ENCODE measurements at regions not wholly inside any gene's neighbourhood (a gene's known extent, or its start where the extent isn't known, plus 50 kb on each side); places are given as distances from the start of the nearest gene placed in this dataset.

GRCh38 chrX:74218895-74219294, 85.1 kb upstream of the ZCCHC13 start:
- H3K4me3 ChIP-seq = no peak overlapping the region

GRCh38 chrX:74216421-74216820, 87.6 kb upstream of the ZCCHC13 start:
- H3K4me1 ChIP-seq = no peaks in the 10 kb centered on the region

More at GRCh38 chrX:74218895-74219294, 85.1 kb upstream of the ZCCHC13 start:
- Histone ChIP-seq H3K27me3 (no peaks in the 10 kb centered on the region), H3K27ac (no peak overlapping the region), H3K9me3 (no peaks in the 10 kb centered on the region), H3K4me1 (no peaks in the 10 kb centered on the region), H3K36me3 (peaks cover 0 to 10% (median 2%) of the 10 kb centered on the region in 4 donors)
- ATAC-seq (ENCODE audit: low FRiP score in 2 of 2) (no peak), DNase-seq (no peak)
- WGBS, 2 donors = 69 to 92% methylated on average over 1 of the region's 1 CpG
- TF ChIP-seq CTCF (IDR thresholded peaks at IDR 0.05) (no peak), POLR2A (IDR thresholded peaks at IDR 0.05) (no peak), POLR2AphosphoS5 (IDR thresholded peaks at IDR 0.05) (no peak), EP300 (IDR thresholded peaks at IDR 0.05) (no peak)

GRCh38 chrX:74211911-74212310, 92.1 kb upstream of the ZCCHC13 start:
- Histone ChIP-seq H3K27me3 (no peaks in the 10 kb centered on the region), H3K4me3 (no peak overlapping the region), H3K9me3 (no peaks in the 10 kb centered on the region), H3K36me3 (peaks cover 0 to 9% (median 2%) of the 10 kb centered on the region in 4 donors), H3K4me1 (no peaks in the 10 kb centered on the region), H3K27ac (no peak overlapping the region)
- WGBS, 2 donors = 95 to 100% methylated on average over 1 of the region's 1 CpG
- ATAC-seq (ENCODE audit: low FRiP score in 2 of 2) (no peak), DNase-seq (no peak)
- TF ChIP-seq EP300 (IDR thresholded peaks at IDR 0.05) (no peak), CTCF (IDR thresholded peaks at IDR 0.05) (no peak), POLR2A (IDR thresholded peaks at IDR 0.05) (no peak), POLR2AphosphoS5 (IDR thresholded peaks at IDR 0.05) (no peak)

More at GRCh38 chrX:74216421-74216820, 87.6 kb upstream of the ZCCHC13 start:
- Histone ChIP-seq H3K9me3 (no peaks in the 10 kb centered on the region), H3K36me3 (peaks cover 0 to 10% (median 2%) of the 10 kb centered on the region in 4 donors), H3K4me3 (no peak overlapping the region), H3K27me3 (no peaks in the 10 kb centered on the region), H3K27ac (no peak overlapping the region)
- ATAC-seq (ENCODE audit: low FRiP score in 2 of 2) = no peak
- TF ChIP-seq POLR2AphosphoS5 (IDR thresholded peaks at IDR 0.05) = no peak
- TF ChIP-seq POLR2A (IDR thresholded peaks at IDR 0.05) = no peak
- no peak for TF ChIP-seq EP300 (IDR thresholded peaks at IDR 0.05)
- no peak for TF ChIP-seq CTCF (IDR thresholded peaks at IDR 0.05)
- no peak for DNase-seq

- no peak overlapping the region for H3K27ac ChIP-seq
- H3K36me3 ChIP-seq = peaks cover 0 to 13% (median 4%) of the 10 kb centered on the region in 4 donors
- DNase-seq (no peak), ATAC-seq (ENCODE audit: low FRiP score in 2 of 2) (no peak)
- no peak for TF ChIP-seq POLR2A (IDR thresholded peaks at IDR 0.05)
- TF ChIP-seq EP300 (IDR thresholded peaks at IDR 0.05) = no peak
- no peak for TF ChIP-seq POLR2AphosphoS5 (IDR thresholded peaks at IDR 0.05)
- TF ChIP-seq CTCF (IDR thresholded peaks at IDR 0.05) = no peak
- H3K4me1 ChIP-seq = no peaks in the 10 kb centered on the region
- WGBS, 2 donors = 67 to 93% methylated on average over 3 of the region's 3 CpGs
- H3K4me3 ChIP-seq = no peak overlapping the region
- H3K9me3 ChIP-seq = no peaks in the 10 kb centered on the region
- no peaks in the 10 kb centered on the region for H3K27me3 ChIP-seq
These were observed 96.4 kb upstream of the ZCCHC13 start for GRCh38 chrX:74207539-74207938.

GRCh38 chrX:74195605-74196004, 108.4 kb upstream of the ZCCHC13 start:
- Histone ChIP-seq H3K4me1 (no peaks in the 10 kb centered on the region), H3K4me3 (no peak overlapping the region), H3K9me3 (no peaks in the 10 kb centered on the region), H3K36me3 (no peaks in the 10 kb centered on the region), H3K27me3 (no peaks in the 10 kb centered on the region), H3K27ac (no peak overlapping the region)
- no peak for TF ChIP-seq EP300 (IDR thresholded peaks at IDR 0.05)
- no peak for TF ChIP-seq CTCF (IDR thresholded peaks at IDR 0.05)
- no peak for TF ChIP-seq POLR2A (IDR thresholded peaks at IDR 0.05)
- TF ChIP-seq POLR2AphosphoS5 (IDR thresholded peaks at IDR 0.05) = no peak
- no peak for DNase-seq
- peak in 1 of 2 donors; percentile 63 for ATAC-seq (ENCODE audit: low FRiP score in 2 of 2)
